COLO668 (cell line): ENCODE measurements at regions not wholly inside any gene's neighbourhood (a gene's known extent, or its start where the extent isn't known, plus 50 kb on each side); places are given as distances from the start of the nearest gene placed in this dataset.
"Not testable (repeated sequence)": the region's sequence is repeated elsewhere in the genome, so short reads cannot be mapped to it uniquely, and the experiment has no call there.

ENCODE experiments used
- DNase-seq: peaks from one replicate; lab custom pipeline; 2025; ENCODE audit not compliant: unreplicated experiment; lab: John Stamatoyannopoulos, UW

GRCh38 chr2:100702438-100703109 is 117.4 kb upstream of the NPAS2 start:
- no peak for DNase-seq

- no peak for DNase-seq
Observed at GRCh38 chr2:100703213-100703612, 116.7 kb upstream of the NPAS2 start.

- no peak for DNase-seq
Observed at GRCh38 chr2:100703739-100704138, 116.2 kb upstream of the NPAS2 start.

- no peak for DNase-seq
Observed at GRCh38 chr2:100704156-100704555, 115.8 kb upstream of the NPAS2 start.

- DNase-seq, result no peak
Observed at GRCh38 chr2:100704711-100705110, 115.2 kb upstream of the NPAS2 start.

- no peak for DNase-seq
Observed at GRCh38 chr2:100707016-100707947, 112.7 kb upstream of the NPAS2 start.

GRCh38 chr2:100708333-100708732 is 111.6 kb upstream of the NPAS2 start:
- no peak for DNase-seq

GRCh38 chr2:100713106-100713505 is 106.8 kb upstream of the NPAS2 start:
- no peak for DNase-seq

GRCh38 chr2:100714396-100715010 is 105.4 kb upstream of the NPAS2 start:
- not testable (repeated sequence) for DNase-seq

- not testable (repeated sequence) for DNase-seq
Observed at GRCh38 chr2:100715861-100716260, 104.1 kb upstream of the NPAS2 start.

GRCh38 chr2:100716581-100716980 is 103.4 kb upstream of the NPAS2 start:
- no peak for DNase-seq

GRCh38 chr2:100718065-100718629 is 101.8 kb upstream of the NPAS2 start:
- no peak for DNase-seq

GRCh38 chr2:100720445-100720844 is 99.5 kb upstream of the NPAS2 start:
- no peak for DNase-seq

- DNase-seq, result no peak
Observed at GRCh38 chr2:100721693-100722092, 98.2 kb upstream of the NPAS2 start.

- no peak for DNase-seq
Observed at GRCh38 chr2:100722125-100722524, 97.8 kb upstream of the NPAS2 start.

- DNase-seq, result no peak
Observed at GRCh38 chr2:100726866-100727265, 93.1 kb upstream of the NPAS2 start.

GRCh38 chr2:100730290-100730868 is 89.6 kb upstream of the NPAS2 start:
- peak; percentile 17 for DNase-seq

GRCh38 chr2:100731535-100731981 is 88.4 kb upstream of the NPAS2 start:
- no peak for DNase-seq

GRCh38 chr2:100733391-100734187 is 86.3 kb upstream of the NPAS2 start:
- no peak for DNase-seq
